ENCODE measurements at regions not wholly inside any gene's neighbourhood (a gene's known extent, or its start where the extent isn't known, plus 50 kb on each side); places are given as distances from the start of the nearest gene placed in this dataset.

DNA sequence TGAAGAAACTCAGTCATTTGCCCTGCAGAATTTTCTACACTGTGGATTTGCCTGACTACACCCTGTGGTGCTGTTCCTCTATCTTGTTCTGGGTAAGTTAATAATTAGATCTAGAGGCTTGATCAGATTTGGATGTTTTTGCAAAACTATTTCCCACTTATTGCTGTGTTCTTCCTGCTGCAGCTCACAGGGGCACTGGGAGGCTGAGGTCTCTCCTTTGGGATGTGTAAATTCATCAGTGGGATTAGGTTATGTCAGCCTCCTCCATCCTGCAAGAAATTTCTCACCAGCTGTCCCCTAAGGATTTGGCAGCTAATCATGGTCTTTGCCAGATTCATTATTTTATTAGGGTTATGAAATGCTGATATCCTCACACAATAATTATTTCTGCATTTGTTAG, 148.1 kb upstream of the ZNF32 start:
- TF ChIP-seq, protein P1, sequence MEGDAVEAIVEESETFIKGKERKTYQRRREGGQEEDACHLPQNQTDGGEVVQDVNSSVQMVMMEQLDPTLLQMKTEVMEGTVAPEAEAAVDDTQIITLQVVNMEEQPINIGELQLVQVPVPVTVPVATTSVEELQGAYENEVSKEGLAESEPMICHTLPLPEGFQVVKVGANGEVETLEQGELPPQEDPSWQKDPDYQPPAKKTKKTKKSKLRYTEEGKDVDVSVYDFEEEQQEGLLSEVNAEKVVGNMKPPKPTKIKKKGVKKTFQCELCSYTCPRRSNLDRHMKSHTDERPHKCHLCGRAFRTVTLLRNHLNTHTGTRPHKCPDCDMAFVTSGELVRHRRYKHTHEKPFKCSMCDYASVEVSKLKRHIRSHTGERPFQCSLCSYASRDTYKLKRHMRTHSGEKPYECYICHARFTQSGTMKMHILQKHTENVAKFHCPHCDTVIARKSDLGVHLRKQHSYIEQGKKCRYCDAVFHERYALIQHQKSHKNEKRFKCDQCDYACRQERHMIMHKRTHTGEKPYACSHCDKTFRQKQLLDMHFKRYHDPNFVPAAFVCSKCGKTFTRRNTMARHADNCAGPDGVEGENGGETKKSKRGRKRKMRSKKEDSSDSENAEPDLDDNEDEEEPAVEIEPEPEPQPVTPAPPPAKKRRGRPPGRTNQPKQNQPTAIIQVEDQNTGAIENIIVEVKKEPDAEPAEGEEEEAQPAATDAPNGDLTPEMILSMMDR (IDR thresholded peaks at IDR 0.05), result no peak
- Histone ChIP-seq H3K27ac (ENCODE audit: low read depth in 1 of 2, low read length in 2 of 2) (no peak overlapping the region), H3K36me3 (ENCODE audit: insufficient read depth, low read length) (no peaks in the 10 kb centered on the region), H3K27me3 (ENCODE audit: control insufficient read depth in 1 of 2, insufficient read depth in 2 of 2, low read length in 2 of 2) (no peaks in the 10 kb centered on the region), H3K4me3 (ENCODE audit: low read length) (no peak overlapping the region), H3K9me3 (ENCODE audit: control insufficient read depth in 1 of 2, insufficient read depth in 1 of 2, low read length in 2 of 2) (no peaks in the 10 kb centered on the region), H3K4me1 (ENCODE audit: insufficient read depth, low read length) (no peaks in the 10 kb centered on the region)
- DNase-seq (no peak), ATAC-seq (ENCODE audit: poor library complexity) (no peak)
- no peaks in the 10 kb centered on the region for H3K9me3 Mint-ChIP-seq
- H3K27ac Mint-ChIP-seq, result no peak overlapping the region
- H3K27me3 Mint-ChIP-seq, result peaks cover 4% of the 10 kb centered on the region
- H3K4me1 Mint-ChIP-seq (ENCODE audit: low read depth), result no peaks in the 10 kb centered on the region
- no peaks in the 10 kb centered on the region for H3K36me3 Mint-ChIP-seq (ENCODE audit: low read depth)
- ChIA-PET CTCF (no interaction called here), POLR2A (no interaction called here)
- intact Hi-C loops (cut with DNase I, micrococcal nuclease), result no loop called here
- no peak overlapping the region for H3K4me3 Mint-ChIP-seq

DNA sequence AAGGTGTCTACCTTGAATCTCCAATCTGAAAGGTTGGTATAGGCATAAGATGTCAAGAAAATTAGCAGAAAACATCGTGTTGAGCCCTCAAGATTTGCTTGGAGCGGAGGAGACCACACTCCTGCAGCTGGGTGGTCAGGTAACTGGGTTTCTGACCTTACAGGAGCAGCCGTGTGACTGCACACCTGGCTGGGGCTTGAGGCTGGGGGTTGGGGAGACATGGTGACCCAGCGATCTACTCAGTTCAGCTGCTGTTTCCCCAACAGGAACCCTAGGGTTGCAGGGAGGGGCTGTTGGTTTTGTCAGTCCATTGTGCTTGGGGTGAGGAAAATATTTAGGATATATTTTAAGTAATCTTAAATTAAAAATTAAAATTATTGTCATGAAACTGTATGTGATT, 147.0 kb upstream of the ZNF32 start:
- POLR2A ChIA-PET, result no interaction called here
- H3K36me3 ChIP-seq (ENCODE audit: insufficient read depth, low read length), result no peaks in the 10 kb centered on the region
- H3K9me3 ChIP-seq (ENCODE audit: control insufficient read depth in 1 of 2, insufficient read depth in 1 of 2, low read length in 2 of 2), result no peaks in the 10 kb centered on the region
- Mint-ChIP-seq H3K36me3 (ENCODE audit: low read depth) (no peaks in the 10 kb centered on the region), H3K9me3 (no peaks in the 10 kb centered on the region), H3K4me3 (no peak overlapping the region), H3K27me3 (peaks cover 4% of the 10 kb centered on the region), H3K4me1 (ENCODE audit: low read depth) (no peaks in the 10 kb centered on the region), H3K27ac (no peak overlapping the region)
- ATAC-seq (ENCODE audit: poor library complexity), result no peak
- TF ChIP-seq, protein P1 (IDR thresholded peaks at IDR 0.05), result no peak
- no peaks in the 10 kb centered on the region for H3K4me1 ChIP-seq (ENCODE audit: insufficient read depth, low read length)
- H3K27ac ChIP-seq (ENCODE audit: low read depth in 1 of 2, low read length in 2 of 2), result no peak overlapping the region
- intact Hi-C loops (cut with DNase I, micrococcal nuclease), result no loop called here
- H3K4me3 ChIP-seq (ENCODE audit: low read length), result no peak overlapping the region
- DNase-seq, result no peak
- CTCF ChIA-PET, result no interaction called here
- H3K27me3 ChIP-seq (ENCODE audit: control insufficient read depth in 1 of 2, insufficient read depth in 2 of 2, low read length in 2 of 2), result no peaks in the 10 kb centered on the region

DNA sequence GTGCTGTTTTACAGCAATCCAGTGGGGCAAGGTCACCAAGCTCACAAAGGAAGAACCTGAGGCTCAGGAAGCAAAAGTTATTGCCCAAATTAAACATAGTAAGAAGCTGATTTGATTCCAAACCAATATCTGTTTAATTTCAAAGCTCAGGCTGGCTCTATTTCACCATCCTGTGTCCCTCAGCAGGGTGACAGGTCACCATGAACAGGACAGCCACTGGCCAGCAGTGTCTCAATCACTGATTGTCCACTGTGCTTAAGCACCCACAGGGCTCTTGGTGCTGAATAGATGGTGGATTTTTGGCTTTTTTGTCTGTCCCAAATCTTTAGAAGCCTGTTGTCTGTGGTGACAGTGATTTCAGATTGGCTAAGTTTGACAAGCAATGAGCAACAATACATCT, 146.4 kb upstream of the ZNF32 start:
- no peaks in the 10 kb centered on the region for H3K36me3 ChIP-seq (ENCODE audit: insufficient read depth, low read length)
- no peak overlapping the region for H3K4me3 ChIP-seq (ENCODE audit: low read length)
- no peaks in the 10 kb centered on the region for H3K9me3 Mint-ChIP-seq
- H3K4me3 Mint-ChIP-seq, result no peak overlapping the region
- H3K27me3 Mint-ChIP-seq, result peaks cover 4% of the 10 kb centered on the region
- no peaks in the 10 kb centered on the region for H3K9me3 ChIP-seq (ENCODE audit: control insufficient read depth in 1 of 2, insufficient read depth in 1 of 2, low read length in 2 of 2)
- TF ChIP-seq, protein P1 (IDR thresholded peaks at IDR 0.05), result no peak
- no peaks in the 10 kb centered on the region for H3K36me3 Mint-ChIP-seq (ENCODE audit: low read depth)
- intact Hi-C loops (cut with DNase I, micrococcal nuclease), result no loop called here
- CTCF ChIA-PET, result no interaction called here
- ATAC-seq (ENCODE audit: poor library complexity) (no peak), DNase-seq (no peak)
- no peaks in the 10 kb centered on the region for H3K4me1 Mint-ChIP-seq (ENCODE audit: low read depth)
- POLR2A ChIA-PET, result no interaction called here
- no peak overlapping the region for H3K27ac Mint-ChIP-seq
- no peaks in the 10 kb centered on the region for H3K27me3 ChIP-seq (ENCODE audit: control insufficient read depth in 1 of 2, insufficient read depth in 2 of 2, low read length in 2 of 2)
- H3K27ac ChIP-seq (ENCODE audit: low read depth in 1 of 2, low read length in 2 of 2), result no peak overlapping the region
- no peaks in the 10 kb centered on the region for H3K4me1 ChIP-seq (ENCODE audit: insufficient read depth, low read length)

All from CD4-positive, alpha-beta T cell (primary cell).